ENCODE measurements at regions not wholly inside any gene's neighbourhood (a gene's known extent, or its start where the extent isn't known, plus 50 kb on each side); places are given as distances from the start of the nearest gene placed in this dataset.

- no peak for TF ChIP-seq POLR2AphosphoS5 (IDR thresholded peaks at IDR 0.05)
- no peak for TF ChIP-seq EZH2 (IDR thresholded peaks at IDR 0.05; ENCODE audit: borderline replicate concordance, insufficient read depth, low read length, poor library complexity, severe bottlenecking)
- TF ChIP-seq, protein P1, sequence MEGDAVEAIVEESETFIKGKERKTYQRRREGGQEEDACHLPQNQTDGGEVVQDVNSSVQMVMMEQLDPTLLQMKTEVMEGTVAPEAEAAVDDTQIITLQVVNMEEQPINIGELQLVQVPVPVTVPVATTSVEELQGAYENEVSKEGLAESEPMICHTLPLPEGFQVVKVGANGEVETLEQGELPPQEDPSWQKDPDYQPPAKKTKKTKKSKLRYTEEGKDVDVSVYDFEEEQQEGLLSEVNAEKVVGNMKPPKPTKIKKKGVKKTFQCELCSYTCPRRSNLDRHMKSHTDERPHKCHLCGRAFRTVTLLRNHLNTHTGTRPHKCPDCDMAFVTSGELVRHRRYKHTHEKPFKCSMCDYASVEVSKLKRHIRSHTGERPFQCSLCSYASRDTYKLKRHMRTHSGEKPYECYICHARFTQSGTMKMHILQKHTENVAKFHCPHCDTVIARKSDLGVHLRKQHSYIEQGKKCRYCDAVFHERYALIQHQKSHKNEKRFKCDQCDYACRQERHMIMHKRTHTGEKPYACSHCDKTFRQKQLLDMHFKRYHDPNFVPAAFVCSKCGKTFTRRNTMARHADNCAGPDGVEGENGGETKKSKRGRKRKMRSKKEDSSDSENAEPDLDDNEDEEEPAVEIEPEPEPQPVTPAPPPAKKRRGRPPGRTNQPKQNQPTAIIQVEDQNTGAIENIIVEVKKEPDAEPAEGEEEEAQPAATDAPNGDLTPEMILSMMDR (IDR thresholded peaks at IDR 0.05; ENCODE audit: poor library complexity, severe bottlenecking): no peak
- TF ChIP-seq, protein P2, sequence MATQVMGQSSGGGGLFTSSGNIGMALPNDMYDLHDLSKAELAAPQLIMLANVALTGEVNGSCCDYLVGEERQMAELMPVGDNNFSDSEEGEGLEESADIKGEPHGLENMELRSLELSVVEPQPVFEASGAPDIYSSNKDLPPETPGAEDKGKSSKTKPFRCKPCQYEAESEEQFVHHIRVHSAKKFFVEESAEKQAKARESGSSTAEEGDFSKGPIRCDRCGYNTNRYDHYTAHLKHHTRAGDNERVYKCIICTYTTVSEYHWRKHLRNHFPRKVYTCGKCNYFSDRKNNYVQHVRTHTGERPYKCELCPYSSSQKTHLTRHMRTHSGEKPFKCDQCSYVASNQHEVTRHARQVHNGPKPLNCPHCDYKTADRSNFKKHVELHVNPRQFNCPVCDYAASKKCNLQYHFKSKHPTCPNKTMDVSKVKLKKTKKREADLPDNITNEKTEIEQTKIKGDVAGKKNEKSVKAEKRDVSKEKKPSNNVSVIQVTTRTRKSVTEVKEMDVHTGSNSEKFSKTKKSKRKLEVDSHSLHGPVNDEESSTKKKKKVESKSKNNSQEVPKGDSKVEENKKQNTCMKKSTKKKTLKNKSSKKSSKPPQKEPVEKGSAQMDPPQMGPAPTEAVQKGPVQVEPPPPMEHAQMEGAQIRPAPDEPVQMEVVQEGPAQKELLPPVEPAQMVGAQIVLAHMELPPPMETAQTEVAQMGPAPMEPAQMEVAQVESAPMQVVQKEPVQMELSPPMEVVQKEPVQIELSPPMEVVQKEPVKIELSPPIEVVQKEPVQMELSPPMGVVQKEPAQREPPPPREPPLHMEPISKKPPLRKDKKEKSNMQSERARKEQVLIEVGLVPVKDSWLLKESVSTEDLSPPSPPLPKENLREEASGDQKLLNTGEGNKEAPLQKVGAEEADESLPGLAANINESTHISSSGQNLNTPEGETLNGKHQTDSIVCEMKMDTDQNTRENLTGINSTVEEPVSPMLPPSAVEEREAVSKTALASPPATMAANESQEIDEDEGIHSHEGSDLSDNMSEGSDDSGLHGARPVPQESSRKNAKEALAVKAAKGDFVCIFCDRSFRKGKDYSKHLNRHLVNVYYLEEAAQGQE (IDR thresholded peaks at IDR 0.05; ENCODE audit: borderline replicate concordance): no peak
- TF ChIP-seq RAD21 (conservative IDR thresholded peaks at IDR 0.05): no peak
- no peak for TF ChIP-seq EP300 (conservative IDR thresholded peaks at IDR 0.05; ENCODE audit: poor library complexity, severe bottlenecking)
- no peak for TF ChIP-seq MXI1 (conservative IDR thresholded peaks at IDR 0.05; ENCODE audit: poor library complexity, severe bottlenecking)
- no peak for TF ChIP-seq TAF1 (IDR thresholded peaks at IDR 0.05; ENCODE audit: low read depth)
Measured at GRCh38 chr1:60146884-60147283, 73.3 kb upstream of the C1orf87 start.
